ENCODE measurements at regions not wholly inside any gene's neighbourhood (a gene's known extent, or its start where the extent isn't known, plus 50 kb on each side); places are given as distances from the start of the nearest gene placed in this dataset.
"Not testable (repeated sequence)": the region's sequence is repeated elsewhere in the genome, so short reads cannot be mapped to it uniquely, and the experiment has no call there.

DNA sequence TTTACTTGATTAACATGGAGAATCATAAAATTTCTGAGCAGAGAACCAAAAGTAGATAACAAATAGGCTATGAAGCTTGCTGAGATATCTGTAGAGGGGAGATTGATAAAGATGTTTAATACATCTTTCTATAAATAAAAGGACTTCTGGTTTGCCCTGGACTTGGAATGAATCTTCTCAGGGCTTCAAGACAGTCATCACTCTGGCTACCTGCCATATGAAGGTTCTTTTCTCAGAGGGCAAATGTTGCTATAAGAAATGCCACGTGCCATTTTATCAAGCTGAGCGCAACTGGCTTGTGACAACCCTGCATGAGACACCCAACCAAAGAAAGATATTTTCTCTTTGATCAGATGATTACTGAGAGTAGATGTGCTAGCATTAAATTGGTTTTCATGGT is 192.5 kb downstream of the WNT5A start:
- no peak for DNase-seq

DNA sequence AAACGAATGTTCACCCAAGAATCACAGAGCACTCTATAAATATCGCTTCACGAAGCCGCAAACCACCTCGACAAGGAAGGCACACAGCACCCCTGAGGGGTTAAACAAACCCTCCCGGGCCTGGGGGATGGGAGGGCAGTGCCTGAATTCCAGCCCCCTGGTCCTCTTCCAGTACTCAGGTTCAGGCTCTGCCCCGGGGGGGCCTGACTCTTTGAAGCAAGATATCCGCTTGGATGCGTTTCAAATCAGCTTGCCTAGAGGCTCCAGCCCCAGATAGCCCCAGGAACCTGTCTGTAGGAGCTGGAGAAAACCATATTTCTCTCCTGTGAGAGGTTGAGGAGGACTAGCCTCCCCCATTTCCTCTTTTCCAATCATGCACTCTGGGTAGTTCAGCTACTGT is 194.7 kb downstream of the WNT5A start:
- DNase-seq, result no peak

DNA sequence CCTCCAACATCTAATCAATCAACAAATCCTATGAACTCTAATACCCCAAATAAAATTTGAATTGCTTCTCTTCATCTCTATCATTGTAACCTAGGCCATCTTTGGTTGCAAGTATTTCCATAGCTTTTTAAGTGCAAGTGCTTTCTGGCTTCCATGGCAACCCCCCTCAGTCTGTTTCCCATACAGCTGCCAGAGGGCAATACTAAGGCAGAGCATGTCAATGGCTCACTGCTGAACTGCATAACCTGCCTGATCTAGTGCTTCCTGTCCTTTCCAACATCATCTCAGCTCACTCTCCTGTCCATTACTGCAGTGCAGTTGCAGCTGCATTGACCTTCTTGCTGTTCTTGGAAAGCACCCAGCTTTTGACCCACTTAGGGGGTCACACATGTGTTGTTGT is 198.4 kb downstream of the WNT5A start:
- DNase-seq, result no peak

DNA sequence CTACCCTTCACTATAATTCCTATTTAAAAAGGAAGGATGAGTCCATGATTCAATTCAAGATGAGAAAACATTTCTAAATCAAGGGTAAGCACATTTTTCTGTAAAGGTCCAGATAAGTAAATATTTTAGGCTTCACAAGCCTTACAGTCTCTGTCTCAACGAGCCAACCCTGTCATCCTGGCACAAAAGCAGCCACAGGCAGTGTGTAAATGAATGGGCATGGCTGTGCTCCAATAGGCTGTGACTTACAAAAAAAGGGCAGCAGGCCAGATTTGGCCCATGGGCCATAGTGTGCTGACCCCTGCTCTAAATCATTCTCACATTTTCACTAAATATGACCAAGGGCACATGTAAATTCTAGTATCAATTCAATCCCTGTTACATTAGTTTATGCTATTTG is 200.4 kb downstream of the WNT5A start:
- DNase-seq, result no peak

DNA sequence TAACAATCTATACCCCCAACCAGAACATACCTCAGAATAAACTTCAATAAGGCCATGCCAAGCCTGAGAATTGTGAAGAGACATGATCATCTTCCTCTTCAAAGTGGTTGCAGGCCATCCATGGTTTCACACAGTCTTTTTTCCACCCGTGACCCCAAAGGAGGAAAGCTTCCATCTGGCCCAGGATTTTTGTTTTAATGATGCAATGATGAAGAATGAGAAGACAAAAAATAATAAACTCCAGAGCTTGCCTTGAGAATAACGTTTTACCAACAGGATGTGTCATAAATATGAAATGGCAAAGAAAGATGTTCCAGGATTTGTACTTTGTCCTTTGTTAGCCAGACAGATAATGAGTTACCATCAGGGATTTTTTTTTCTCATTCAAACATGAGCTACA is 201.9 kb downstream of the WNT5A start:
- no peak for DNase-seq

DNA sequence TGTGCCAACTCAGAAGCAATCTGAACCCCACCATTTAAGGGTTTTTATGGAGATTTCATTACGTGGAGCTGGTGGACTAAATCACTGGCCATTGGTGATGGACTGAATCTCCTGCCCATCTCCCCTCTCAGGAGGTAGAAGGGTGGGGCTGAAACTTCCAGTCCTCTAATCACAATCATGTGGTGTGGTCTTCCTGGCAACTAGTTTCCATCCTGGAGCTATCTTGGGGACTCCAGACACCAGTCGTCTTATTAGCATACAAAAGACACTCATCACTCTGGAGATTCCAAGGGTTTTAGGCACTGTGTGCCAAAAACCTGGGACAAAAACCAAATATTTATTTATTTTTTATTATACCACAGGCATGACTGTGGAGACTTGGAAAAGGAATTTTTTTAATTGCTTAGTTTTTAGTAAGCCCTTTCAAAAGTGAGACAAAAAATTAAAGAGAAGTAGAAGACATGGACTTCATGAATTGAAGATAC is 203.6 kb downstream of the WNT5A start:
- no peak for DNase-seq

DNA sequence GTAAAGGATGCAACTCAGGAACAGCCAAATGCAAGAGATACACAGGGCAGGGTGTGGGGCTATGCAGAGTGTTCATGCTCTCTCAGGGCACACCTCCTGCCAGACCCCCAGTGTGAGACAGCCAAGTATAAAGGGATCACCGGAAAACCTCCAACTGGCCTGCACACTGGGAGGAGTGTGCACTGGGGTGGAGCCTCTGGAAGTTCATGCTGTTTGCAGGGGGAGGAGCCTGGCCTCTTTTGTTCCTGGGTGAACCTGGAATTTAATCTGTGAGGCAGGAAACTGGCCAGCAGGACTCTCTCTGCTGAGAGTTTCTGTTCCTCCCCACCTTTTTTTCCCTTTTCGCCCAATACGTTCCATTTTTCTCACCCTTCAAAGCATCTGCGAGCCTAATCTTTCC is 204.1 kb downstream of the WNT5A start:
- DNase-seq, result no peak

DNA sequence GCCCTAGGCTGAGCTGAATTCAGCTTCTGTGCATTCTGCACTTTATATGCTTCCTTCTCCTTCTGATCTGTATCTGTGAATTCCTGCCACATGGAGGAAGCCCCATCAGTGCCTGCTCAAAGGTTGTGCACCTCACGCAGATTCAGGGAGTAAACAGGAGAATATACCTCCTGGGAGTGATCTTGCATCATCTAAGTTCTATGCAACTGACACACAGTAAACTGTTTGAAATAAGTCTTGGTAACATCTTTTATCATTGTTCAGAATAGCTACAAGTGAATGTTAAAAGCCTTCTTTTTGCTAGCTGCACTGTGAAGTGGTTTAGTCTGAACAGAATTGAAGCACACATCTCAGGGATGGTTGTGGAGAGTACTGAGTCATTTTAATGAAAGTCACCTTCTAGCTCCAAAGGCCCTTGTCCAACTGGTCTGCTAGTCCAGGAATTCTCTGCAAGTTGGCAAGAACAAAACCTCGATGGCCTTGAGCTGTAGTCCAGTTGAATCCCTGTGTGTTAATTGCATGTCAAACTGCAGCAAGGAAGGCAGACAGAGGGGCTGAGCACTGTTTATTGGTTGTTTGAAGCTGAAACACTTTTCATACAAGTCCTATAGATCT is 215.0 kb downstream of the WNT5A start:
- no peak for DNase-seq

DNA sequence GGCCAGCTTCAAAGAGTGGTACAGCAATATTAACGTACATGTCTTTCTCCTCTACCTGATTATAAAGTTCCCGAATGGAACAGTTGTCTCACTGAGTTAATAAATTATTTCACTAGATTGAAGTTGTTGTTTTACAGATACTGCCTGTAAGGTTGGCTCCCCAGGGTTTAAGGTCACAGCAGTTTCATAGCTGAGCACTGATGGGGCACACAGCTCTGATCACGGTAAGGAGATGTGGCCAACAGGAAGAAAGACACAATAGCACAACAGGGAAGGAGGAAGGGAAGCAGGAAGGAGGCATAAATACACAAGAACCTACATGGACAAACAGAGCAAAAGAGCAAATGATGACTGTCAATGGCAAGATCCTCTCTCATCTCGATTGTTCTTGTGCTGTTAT is 215.6 kb downstream of the WNT5A start:
- DNase-seq, result no peak

DNA sequence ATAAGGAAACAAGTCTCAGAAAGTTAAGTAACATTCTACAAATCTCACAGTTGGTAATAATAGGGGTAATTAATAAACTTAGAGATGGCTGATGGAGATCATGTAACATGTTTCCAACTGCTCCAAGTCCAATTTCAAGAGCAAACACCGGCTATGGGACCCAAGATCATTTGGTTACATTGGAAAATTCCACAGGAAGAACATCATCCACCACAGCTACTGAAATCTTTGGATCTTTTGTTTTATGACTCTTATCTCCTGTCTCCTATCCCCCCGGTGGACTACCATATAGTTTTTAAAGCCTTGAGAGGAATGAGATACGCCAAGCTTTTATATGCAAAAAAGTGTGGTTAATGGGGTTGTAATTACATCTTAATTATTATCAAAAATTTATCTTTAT is 216.1 kb downstream of the WNT5A start:
- no peak for DNase-seq

DNA sequence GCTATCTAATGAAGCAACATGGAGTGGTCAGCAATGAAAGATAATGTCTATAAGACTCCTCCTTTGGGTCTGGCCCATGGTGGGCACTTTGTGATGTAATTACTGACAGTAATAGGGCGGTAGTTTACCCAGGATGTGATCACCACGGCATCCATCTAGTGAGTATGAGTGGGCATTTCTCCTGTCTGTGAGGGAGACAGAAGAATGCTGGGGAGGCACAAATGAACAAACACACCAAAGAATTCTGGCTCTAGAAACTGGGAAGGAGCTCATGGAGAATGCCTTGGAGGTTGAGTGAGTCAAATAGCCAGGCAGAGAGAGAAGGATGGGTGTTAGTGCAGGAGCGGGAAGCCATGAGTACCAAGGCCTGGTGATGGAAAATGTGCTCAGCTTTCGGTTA is 217.5 kb downstream of the WNT5A start:
- DNase-seq, result no peak

DNA sequence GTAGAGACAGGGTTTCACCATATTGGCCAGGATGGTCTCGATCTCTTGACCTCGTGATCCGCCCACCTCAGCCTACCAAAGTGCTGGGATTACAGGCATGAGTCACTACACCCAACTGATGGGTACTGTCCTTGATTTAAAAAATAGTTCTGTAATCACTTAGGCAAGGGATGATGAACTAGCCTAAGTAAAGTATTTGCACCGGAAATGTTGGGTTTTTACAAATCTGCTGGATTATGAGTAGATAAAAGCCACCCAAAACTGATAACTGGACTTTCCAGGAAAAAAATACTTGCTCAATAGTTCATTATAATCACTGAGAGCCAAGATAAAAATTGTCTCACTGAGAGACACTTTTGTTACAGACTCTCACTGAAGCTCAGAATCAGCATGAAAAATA is 218.0 kb downstream of the WNT5A start:
- DNase-seq, result no peak

DNA sequence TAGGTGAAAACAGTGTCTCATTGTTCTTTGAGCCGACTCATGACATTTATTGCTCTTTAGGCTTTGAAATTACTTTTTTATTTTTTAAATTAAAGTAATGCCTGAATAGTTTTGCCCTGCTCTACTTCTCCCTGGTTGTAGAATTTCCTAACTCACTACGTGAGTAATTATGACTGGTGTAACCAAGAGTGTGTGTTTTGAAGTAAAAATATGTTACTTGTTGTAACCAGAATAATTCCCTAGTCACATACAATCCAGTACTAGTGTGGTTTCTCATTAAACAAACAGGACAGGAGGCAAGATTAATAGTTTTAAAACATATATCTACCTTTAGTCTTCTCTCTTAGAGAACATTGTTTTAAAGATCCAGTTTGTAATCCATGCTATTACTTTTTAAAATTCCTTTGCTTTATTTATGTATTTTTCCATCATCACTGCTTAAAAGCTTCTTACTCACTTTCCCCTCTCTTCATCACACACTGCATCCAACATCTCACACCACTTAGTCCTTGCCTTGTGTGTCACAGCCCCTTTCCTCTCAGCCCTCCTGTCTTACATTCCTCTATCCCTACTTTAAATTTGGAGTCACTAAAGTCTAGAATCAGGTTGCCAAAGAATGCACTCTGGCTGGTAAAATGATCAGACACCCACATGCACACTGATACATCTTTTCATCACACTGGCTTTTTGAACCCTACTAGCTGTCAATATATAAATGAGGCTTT is 219.7 kb downstream of the WNT5A start:
- no peak for DNase-seq

DNA sequence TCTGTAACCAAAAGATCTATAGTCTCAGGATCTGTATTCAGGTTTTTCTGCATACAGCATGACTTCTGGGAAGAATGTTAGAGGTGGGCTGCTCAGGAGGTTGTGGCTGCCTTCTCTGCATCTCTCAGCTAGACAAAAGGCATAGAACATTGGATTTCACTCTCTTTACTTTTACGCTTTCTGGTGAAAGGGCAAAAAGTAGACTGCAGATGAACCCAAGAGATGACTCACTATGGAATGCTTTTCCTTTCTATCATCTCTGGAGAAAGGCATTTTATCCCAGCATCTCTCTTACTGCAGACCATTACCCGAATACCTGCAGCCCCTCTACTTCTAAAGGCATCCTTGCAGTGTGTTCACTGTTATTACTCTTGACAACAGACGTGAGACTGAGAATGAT is 222.2 kb downstream of the WNT5A start:
- DNase-seq, result no peak

DNA sequence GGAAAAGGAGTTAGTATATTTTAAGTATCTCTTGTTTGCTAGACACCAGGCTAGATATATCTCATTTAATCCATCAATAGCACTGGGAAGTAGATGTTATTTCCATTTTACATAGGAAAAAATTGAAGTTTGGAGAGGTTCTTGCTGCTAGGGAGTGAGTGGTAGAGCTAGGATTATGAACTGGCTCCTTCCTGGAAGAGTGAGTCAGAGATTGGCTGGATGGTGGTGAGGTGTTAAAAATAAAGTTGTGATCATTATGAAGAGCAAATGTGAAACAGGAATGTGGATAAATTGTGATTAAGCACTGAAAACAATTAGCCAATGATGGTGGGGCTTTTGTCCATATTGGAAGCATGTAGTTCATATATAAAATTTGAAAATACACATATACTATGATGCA is 234.2 kb downstream of the WNT5A start:
- DNase-seq, result no peak

DNA sequence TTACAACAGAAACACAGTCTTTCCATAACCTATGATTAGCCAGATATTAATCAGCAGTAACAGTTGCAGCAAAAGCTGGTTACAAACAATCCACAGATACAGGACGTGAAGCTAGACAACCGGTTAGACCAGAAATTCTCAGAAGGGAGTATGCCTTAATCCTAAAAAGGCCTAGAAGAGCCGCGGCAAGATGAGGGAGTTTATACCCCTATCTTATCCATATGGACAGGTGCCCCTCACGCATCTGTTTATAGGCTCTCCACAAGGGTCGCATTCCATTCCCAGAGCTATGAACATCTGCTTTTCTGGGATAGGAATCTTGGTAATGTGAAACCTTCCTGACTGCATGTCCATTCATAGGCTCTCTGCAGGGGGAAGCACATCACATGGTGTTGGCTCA is 237.9 kb downstream of the WNT5A start:
- not testable (repeated sequence) for DNase-seq

DNA sequence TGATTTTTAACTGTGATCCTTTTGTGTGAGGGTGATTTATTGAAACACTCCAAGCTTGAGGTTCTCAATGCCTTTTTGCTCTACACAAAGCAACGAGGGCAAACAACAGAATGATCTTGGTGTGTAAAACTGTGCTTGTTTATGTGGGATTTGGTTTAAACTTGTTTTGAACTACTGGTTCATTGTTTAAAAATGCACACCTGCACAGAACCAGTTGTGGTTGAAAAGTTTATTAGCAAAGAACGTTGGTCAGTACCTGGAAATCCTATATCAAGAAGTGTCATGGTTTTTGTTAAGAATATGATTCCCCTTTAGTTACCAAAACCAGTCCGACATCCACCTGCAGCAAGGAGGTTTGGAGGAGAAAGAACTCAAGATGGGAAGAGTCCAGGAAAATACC is 239.4 kb downstream of the WNT5A start:
- DNase-seq, result no peak

DNA sequence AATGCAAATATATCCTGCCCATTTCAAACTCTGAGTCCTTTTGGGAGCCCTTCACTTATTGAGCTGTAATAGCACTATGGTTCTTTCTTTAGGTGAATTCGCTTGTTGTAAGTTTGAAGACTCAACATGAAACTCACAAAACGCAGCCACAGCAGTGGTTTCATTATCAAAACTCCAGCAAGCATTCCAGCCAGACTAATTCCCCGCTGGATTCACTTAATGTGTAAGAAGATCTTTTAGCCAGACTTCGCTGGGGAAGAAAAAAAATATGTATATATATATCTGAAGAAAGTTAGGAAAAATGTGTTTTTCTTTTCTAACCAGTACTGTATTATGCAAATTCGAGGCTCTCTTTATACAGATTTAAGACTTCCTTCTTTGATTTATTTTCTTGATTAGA is 241.1 kb downstream of the WNT5A start:
- no peak for DNase-seq

DNA sequence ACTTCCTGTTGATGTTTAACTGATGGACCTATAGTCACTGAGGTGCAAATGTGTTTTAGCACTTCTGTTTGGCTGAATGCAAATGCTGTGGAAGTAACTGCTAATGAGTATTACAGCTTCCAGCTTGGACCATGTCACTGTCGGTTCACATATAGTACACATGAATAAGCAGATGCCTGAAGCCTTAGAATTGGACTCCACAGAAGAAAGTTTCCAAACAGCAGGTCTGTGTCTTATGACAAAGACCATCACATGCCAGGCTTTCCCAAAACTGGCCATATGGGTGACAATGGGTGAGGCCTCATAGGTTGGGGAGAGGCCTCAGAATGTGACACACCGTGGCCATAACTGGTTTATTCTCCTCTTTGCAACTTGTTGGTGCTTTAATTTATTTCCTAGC is 241.8 kb downstream of the WNT5A start:
- no peak for DNase-seq

DNA sequence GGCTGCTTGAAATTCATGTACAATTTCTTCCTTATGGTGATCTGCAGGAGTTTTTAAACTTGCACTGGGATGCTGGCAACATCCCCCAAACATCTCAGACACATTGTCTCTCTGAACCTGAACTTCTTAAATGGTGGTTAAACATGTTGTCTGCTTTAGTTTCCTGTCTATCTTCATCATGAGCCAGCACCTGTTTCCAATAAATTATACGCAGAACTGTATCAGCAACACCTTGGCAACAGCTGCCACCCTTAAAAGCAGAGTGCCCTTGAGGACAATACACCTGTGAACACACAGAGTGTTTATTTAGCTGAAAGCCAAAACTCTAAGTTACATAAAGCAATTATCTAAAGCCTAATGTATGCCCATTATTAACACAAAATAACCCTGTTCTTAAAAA is 242.9 kb downstream of the WNT5A start:
- no peak for DNase-seq

DNA sequence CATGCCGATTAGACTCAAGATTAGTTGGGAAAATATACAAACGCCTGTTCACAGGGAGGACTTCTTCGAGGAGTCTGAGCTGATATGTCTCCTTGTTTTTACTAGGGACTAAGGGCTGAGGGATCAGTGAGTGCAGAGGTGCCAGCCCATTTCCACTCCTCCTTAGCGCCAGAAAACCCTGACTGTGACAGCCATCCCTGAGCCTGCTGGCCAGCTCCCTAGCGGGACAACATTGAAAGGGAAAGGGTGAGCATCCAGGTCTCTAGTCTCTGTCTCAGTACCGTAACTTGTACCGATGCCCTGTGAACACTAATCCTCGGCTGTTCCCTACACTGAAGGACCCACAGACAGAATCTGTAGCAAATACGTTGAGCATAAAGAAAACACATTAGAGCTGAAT is 243.4 kb downstream of the WNT5A start:
- no peak for DNase-seq

DNA sequence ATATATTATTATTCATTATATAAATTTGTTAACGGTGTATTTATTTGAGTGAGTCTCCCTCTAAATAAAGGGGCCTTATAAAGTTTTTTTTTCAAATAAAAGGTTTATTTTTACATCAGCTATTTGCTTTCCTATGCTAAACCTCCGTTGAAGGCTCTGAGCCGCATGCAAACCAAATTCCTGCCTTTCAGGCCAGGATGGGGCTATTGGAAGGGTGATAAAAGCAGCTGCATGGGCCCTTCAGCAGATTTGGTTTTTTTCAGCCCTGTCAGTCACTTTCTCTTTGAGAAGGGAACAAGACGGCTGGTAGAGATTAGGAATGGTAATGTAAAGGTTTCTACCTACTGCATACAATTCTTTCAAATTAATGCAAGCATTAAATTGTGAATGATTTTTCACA is 244.2 kb downstream of the WNT5A start:
- DNase-seq, result no peak

DNA sequence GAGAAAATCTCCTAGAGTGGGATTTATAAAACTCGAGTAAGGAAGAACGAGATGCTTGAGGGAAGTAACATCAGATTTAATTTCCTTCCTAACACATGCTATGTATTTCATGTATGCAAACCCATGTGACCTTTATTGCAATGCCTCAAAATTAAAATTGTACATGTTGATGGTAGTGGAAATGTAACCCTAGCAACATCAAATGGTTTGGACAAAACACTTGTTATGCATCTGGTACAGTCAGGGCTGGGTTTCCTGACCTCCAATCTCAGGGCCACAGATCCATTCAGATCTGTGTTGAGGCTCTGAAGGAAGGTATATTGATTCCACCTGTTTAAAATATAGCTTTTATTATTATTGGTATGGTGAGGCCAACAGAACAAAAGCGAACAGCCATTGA is 246.0 kb downstream of the WNT5A start:
- DNase-seq, result no peak

DNA sequence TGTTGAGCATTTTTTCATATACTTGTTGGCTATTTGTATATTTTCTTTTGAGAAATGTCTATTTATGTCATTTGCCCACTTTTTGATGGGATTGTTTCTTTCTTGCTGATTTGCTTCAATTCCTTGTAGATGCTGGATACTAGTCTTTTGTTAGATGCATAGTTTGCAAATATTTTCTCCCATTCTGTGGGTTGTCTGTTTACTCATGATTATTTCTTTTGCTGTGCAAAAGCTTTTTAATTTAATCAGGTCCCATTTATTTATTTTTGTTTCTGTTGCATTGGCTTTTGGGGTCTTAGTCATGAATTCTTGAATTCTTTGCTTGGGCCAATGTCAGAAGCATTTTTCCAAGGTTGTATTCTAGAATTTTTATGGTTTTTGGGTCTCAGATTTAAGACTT is 251.7 kb downstream of the WNT5A start:
- DNase-seq, result no peak

DNA sequence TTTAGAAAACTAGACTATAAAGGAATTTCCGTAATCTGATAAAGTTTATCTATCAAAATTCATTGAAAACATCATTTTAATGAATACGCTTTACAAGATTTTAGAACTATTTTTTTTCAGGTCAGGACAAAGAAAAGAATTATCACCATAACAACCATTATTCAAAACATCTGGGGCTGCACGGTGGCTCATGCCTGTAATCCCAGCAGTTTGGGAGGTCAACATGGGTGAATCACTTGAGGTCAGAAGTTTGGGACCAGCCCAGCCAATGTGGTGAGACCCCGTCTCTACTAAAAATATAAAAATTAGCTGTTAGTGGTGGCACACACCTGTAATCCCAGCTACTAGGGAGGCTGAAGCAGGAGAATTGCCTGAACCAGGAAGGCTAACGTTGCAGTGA is 260.4 kb downstream of the WNT5A start:
- DNase-seq, result no peak
